ENCODE measurements at regions not wholly inside any gene's neighbourhood (a gene's known extent, or its start where the extent isn't known, plus 50 kb on each side); places are given as distances from the start of the nearest gene placed in this dataset.

- no peaks in the 10 kb centered on the region for H3K9me3 ChIP-seq
- ATAC-seq: no peak
Observed at GRCh38 chr2:51120754-51121280, 88.9 kb upstream of the NRXN1 start.

GRCh38 chr2:51111532-51111931, 79.6 kb upstream of the NRXN1 start:
- 93 to 95% methylated on average over 3 of the region's 3 CpGs for WGBS, 2 donors
- ATAC-seq (no peak), DNase-seq (no peak)
- H3K27me3 ChIP-seq: no peaks in the 10 kb centered on the region
- intact Hi-C loops (cut with DNase I): no loop called here
- no peaks in the 10 kb centered on the region for H3K9me3 ChIP-seq
- H3K36me3 ChIP-seq: no peaks in the 10 kb centered on the region
- H3K27ac ChIP-seq: no peak overlapping the region
- no peak for TF ChIP-seq CTCF (IDR thresholded peaks at IDR 0.05)
- no peaks in the 10 kb centered on the region for H3K4me1 ChIP-seq
- no peak overlapping the region for H3K4me3 ChIP-seq

More at GRCh38 chr2:51120754-51121280, 88.9 kb upstream of the NRXN1 start:
- TF ChIP-seq CTCF (IDR thresholded peaks at IDR 0.05): no peak
- no peak for DNase-seq
- no peaks in the 10 kb centered on the region for H3K27me3 ChIP-seq
- intact Hi-C loops (cut with DNase I): no loop called here
- H3K36me3 ChIP-seq: no peaks in the 10 kb centered on the region
- no peaks in the 10 kb centered on the region for H3K4me1 ChIP-seq
- H3K27ac ChIP-seq: no peak overlapping the region
- WGBS, 2 donors: 80 to 86% methylated on average over 3 of the region's 3 CpGs
- H3K4me3 ChIP-seq: no peak overlapping the region

- Histone ChIP-seq H3K9me3 (no peaks in the 10 kb centered on the region), H3K27me3 (no peaks in the 10 kb centered on the region), H3K36me3 (no peaks in the 10 kb centered on the region), H3K4me1 (no peaks in the 10 kb centered on the region), H3K4me3 (no peak overlapping the region), H3K27ac (no peak overlapping the region)
- no peak for TF ChIP-seq CTCF (IDR thresholded peaks at IDR 0.05)
- ATAC-seq (no peak), DNase-seq (no peak)
- WGBS, 2 donors: 96 to 100% methylated on average over 1 of the region's 1 CpG
- intact Hi-C loops (cut with DNase I): no loop called here
Observed at GRCh38 chr2:51108794-51109193, 76.9 kb upstream of the NRXN1 start.

- Histone ChIP-seq H3K4me1 (no peaks in the 10 kb centered on the region), H3K27ac (no peak overlapping the region), H3K27me3 (no peaks in the 10 kb centered on the region), H3K9me3 (no peaks in the 10 kb centered on the region), H3K36me3 (no peaks in the 10 kb centered on the region), H3K4me3 (no peak overlapping the region)
- no peak for DNase-seq
- intact Hi-C loops (cut with DNase I): no loop called here
- no peak for TF ChIP-seq CTCF (IDR thresholded peaks at IDR 0.05)
- ATAC-seq: no peak
- WGBS, 2 donors: 46 to 53% methylated on average over 2 of the region's 2 CpGs
Observed at GRCh38 chr2:51107841-51108240, 75.9 kb upstream of the NRXN1 start.
